CD8-positive, alpha-beta memory T cell (primary cell): ENCODE measurements at regions not wholly inside any gene's neighbourhood (a gene's known extent, or its start where the extent isn't known, plus 50 kb on each side); places are given as distances from the start of the nearest gene placed in this dataset.

Source experiments
- CTCF ChIA-PET: fragments of 350-600 bp; sonication (Branson Sonifier 250); formaldehyde crosslinking; loops from one replicate; lab custom pipeline; 2021; ENCODE audit warnings: antibody characterized with exemption; lab: Charles Lee
- POLR2A ChIA-PET: fragments of 350-600 bp; sonication (Branson Sonifier 250); formaldehyde crosslinking; loops from one replicate; lab custom pipeline; 2021; ENCODE audit warnings: antibody characterized with exemption; lab: Charles Lee
- DNase-seq, 5 donors: peaks; one replicate each; pipeline versions ENCODE4 v3.0.0 to v3.0.0-alpha.2; 2020 to 2022; ENCODE audit warnings: mixed read lengths in 1 of 5
- H3K27ac ChIP-seq: one replicate; pipeline ENCODE4 v1.7.0; 2013; ENCODE audit warnings: low read depth, mild to moderate bottlenecking, low read length, moderate library complexity
- H3K27me3 ChIP-seq: 2 replicates; pipeline ENCODE4 v1.7.0; 2013; ENCODE audit warnings: low read length, mild to moderate bottlenecking; ENCODE audit not compliant: insufficient read depth, poor library complexity, severe bottlenecking
- H3K36me3 ChIP-seq: 2 replicates; pipeline ENCODE4 v1.7.0; 2013; ENCODE audit warnings: mild to moderate bottlenecking, low read length, moderate library complexity; ENCODE audit not compliant: insufficient read depth
- H3K4me1 ChIP-seq: 2 replicates; pipeline ENCODE4 v1.7.0; 2013; ENCODE audit warnings: mild to moderate bottlenecking, low read length, moderate library complexity; ENCODE audit not compliant: insufficient read depth
- H3K4me3 ChIP-seq: 2 replicates; pipeline ENCODE4 v1.7.0; 2013; ENCODE audit warnings: mild to moderate bottlenecking, low read length
- H3K9me3 ChIP-seq: 2 replicates; pipeline ENCODE4 v1.7.0; 2013; ENCODE audit warnings: mild to moderate bottlenecking, low read length
- H3K27ac Mint-ChIP-seq, 8 donors: one replicate each; pipeline ENCODE4 v1.8.0; 2020 to 2021; ENCODE audit warnings: mixed read lengths in 8 of 8, mild to moderate bottlenecking in 6 of 8, inconsistent platforms in 3 of 8, moderate library complexity in 3 of 8
- H3K27me3 Mint-ChIP-seq, 2 donors: one replicate each; pipeline ENCODE4 v1.8.0; 2020 to 2021; ENCODE audit warnings: mixed read lengths in 2 of 2, mild to moderate bottlenecking in 1 of 2, moderate library complexity in 1 of 2
- H3K36me3 Mint-ChIP-seq, 3 donors: one replicate each; pipeline ENCODE4 v1.8.0; 2020 to 2021; ENCODE audit warnings: mixed read lengths in 3 of 3, inconsistent platforms in 1 of 3, mild to moderate bottlenecking in 1 of 3
- H3K4me1 Mint-ChIP-seq, 3 donors: one replicate each; pipeline ENCODE4 v1.8.0; 2020 to 2021; ENCODE audit warnings: mixed read lengths in 3 of 3, inconsistent platforms in 1 of 3, mild to moderate bottlenecking in 1 of 3
- H3K4me3 Mint-ChIP-seq, 7 donors: one replicate each; pipeline ENCODE4 v1.8.0; 2020 to 2021; ENCODE audit warnings: mixed read lengths in 7 of 7, mild to moderate bottlenecking in 6 of 7, moderate library complexity in 4 of 7, inconsistent platforms in 2 of 7
- H3K9me3 Mint-ChIP-seq, 5 donors: one replicate each; pipeline ENCODE4 v1.8.0; 2020 to 2022; ENCODE audit warnings: mixed read lengths in 5 of 5, mild to moderate bottlenecking in 3 of 5, moderate library complexity in 2 of 5, inconsistent platforms in 1 of 5

GRCh38 chr4:143773998-143774895, 73.8 kb upstream of the FREM3 start:
- H3K4me3 Mint-ChIP-seq = no peak overlapping the region
- H3K27me3 Mint-ChIP-seq = peaks cover 0 to 4% of the 10 kb centered on the region in 2 donors
- Histone ChIP-seq H3K27ac (no peak overlapping the region), H3K4me3 (no peak overlapping the region), H3K4me1 (no peaks in the 10 kb centered on the region), H3K36me3 (no peaks in the 10 kb centered on the region), H3K9me3 (no peaks in the 10 kb centered on the region), H3K27me3 (no peaks in the 10 kb centered on the region)
- DNase-seq = peak in 2 of 5 donors; percentile 6 to 60
- peaks cover 0 to 14% (median 5%) of the 10 kb centered on the region in 5 donors for H3K9me3 Mint-ChIP-seq
- no peaks in the 10 kb centered on the region for H3K36me3 Mint-ChIP-seq
- no peaks in the 10 kb centered on the region for H3K4me1 Mint-ChIP-seq
- ChIA-PET POLR2A (no interaction called here), CTCF (no interaction called here)
- no peak overlapping the region for H3K27ac Mint-ChIP-seq

- Mint-ChIP-seq H3K27ac (no peak overlapping the region), H3K36me3 (no peaks in the 10 kb centered on the region), H3K9me3 (peaks cover 0 to 12% (median 6%) of the 10 kb centered on the region in 5 donors), H3K4me3 (no peak overlapping the region), H3K27me3 (peaks cover 0 to 4% of the 10 kb centered on the region in 2 donors), H3K4me1 (no peaks in the 10 kb centered on the region)
- H3K27me3 ChIP-seq = no peaks in the 10 kb centered on the region
- H3K4me1 ChIP-seq = no peaks in the 10 kb centered on the region
- H3K27ac ChIP-seq = no peak overlapping the region
- no peaks in the 10 kb centered on the region for H3K9me3 ChIP-seq
- no peak for DNase-seq
- H3K4me3 ChIP-seq = no peak overlapping the region
- CTCF ChIA-PET = no interaction called here
- H3K36me3 ChIP-seq = no peaks in the 10 kb centered on the region
- POLR2A ChIA-PET = no interaction called here
Measured at GRCh38 chr4:143771269-143771668, 70.8 kb upstream of the FREM3 start.

- ChIA-PET POLR2A (no interaction called here), CTCF (no interaction called here)
- Mint-ChIP-seq H3K27ac (no peak overlapping the region), H3K27me3 (no peaks in the 10 kb centered on the region), H3K9me3 (peaks cover 0 to 14% (median 2%) of the 10 kb centered on the region in 5 donors), H3K36me3 (no peaks in the 10 kb centered on the region), H3K4me1 (no peaks in the 10 kb centered on the region), H3K4me3 (no peak overlapping the region)
- H3K9me3 ChIP-seq = no peaks in the 10 kb centered on the region
- no peaks in the 10 kb centered on the region for H3K4me1 ChIP-seq
- no peaks in the 10 kb centered on the region for H3K27me3 ChIP-seq
- no peak overlapping the region for H3K4me3 ChIP-seq
- no peak overlapping the region for H3K27ac ChIP-seq
- no peak for DNase-seq
- H3K36me3 ChIP-seq = no peaks in the 10 kb centered on the region
Measured at GRCh38 chr4:143768007-143768591, 67.6 kb upstream of the FREM3 start.

GRCh38 chr4:143763587-143763986, 63.1 kb upstream of the FREM3 start:
- H3K4me3 ChIP-seq = no peak overlapping the region
- H3K36me3 ChIP-seq = no peaks in the 10 kb centered on the region
- H3K27ac ChIP-seq = no peak overlapping the region
- Mint-ChIP-seq H3K4me3 (no peak overlapping the region), H3K36me3 (no peaks in the 10 kb centered on the region), H3K27me3 (no peaks in the 10 kb centered on the region), H3K27ac (no peak overlapping the region), H3K4me1 (no peaks in the 10 kb centered on the region), H3K9me3 (peaks cover 0 to 10% (median 2%) of the 10 kb centered on the region in 5 donors)
- no peaks in the 10 kb centered on the region for H3K9me3 ChIP-seq
- H3K4me1 ChIP-seq = no peaks in the 10 kb centered on the region
- POLR2A ChIA-PET = no interaction called here
- DNase-seq = no peak
- H3K27me3 ChIP-seq = no peaks in the 10 kb centered on the region
- CTCF ChIA-PET = no interaction called here

GRCh38 chr4:143762511-143762910, 62.0 kb upstream of the FREM3 start:
- POLR2A ChIA-PET = no interaction called here
- CTCF ChIA-PET = no interaction called here
- Mint-ChIP-seq H3K4me3 (no peak overlapping the region), H3K36me3 (no peaks in the 10 kb centered on the region), H3K4me1 (no peaks in the 10 kb centered on the region), H3K27ac (no peak overlapping the region), H3K9me3 (peaks cover 0 to 10% (median 2%) of the 10 kb centered on the region in 5 donors), H3K27me3 (no peaks in the 10 kb centered on the region)
- no peak overlapping the region for H3K4me3 ChIP-seq
- no peaks in the 10 kb centered on the region for H3K4me1 ChIP-seq
- H3K27me3 ChIP-seq = no peaks in the 10 kb centered on the region
- DNase-seq = no peak
- no peaks in the 10 kb centered on the region for H3K36me3 ChIP-seq
- no peaks in the 10 kb centered on the region for H3K9me3 ChIP-seq
- no peak overlapping the region for H3K27ac ChIP-seq
